ENCODE measurements at regions not wholly inside any gene's neighbourhood (a gene's known extent, or its start where the extent isn't known, plus 50 kb on each side); places are given as distances from the start of the nearest gene placed in this dataset.
"Not testable (repeated sequence)": the region's sequence is repeated elsewhere in the genome, so short reads cannot be mapped to it uniquely, and the experiment has no call there.

DNA sequence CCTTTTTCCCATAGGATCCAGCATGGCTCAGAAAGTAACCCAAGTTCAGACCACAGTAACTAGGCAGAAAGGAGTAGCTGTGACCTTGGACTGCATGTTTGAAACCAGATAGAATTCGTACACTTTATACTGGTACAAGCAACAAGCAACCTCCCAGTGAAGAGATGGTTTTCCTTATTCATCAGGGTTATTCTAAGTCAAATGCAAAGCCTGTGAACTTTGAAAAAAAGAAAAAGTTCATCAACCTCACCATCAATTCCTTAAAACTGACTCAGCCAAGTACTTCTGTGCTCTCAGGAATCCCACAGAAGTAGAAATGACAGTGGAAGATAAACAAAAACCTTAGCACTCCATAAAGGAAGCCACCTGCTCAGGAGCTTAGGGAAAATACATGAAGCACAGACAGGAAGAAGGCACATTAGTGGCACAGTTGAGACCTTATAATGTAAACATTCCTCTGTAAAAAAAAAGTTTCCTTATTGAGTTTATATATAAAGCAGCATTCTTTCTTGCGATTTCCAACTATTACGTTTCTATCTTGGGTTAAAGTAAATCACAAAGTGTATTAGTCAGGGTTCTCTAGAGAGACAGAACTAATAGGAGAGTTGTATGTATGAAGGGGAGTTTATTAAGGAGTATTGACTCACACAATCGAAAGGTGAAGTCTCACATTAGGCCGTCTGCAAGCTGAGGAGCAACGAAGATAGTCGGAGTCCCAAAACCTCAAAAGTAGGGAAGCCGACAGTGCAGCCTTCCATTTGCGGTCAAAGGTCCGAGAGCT is 398.4 kb downstream of the DAD1 start:
- DNase-seq (ENCODE audit: low read depth): no peak

DNA sequence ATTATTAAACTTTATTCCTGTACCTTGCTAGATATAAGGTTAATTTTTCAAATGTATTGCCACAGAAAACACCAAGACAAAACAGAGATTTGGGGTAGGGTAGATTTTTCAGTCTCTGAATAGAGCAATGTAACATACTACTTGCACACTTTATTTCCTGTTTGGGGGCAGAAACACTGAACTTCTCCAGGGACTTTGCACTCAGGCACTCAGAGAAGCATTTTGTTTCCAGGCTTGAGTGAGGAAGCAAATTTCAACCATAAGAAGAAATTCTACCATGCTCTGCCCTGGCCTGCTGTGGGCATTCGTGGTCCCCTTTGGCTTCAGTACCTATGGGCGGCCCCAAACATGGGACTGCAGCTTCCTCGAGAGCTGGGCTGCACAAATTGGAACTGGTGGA is 399.1 kb downstream of the DAD1 start:
- DNase-seq (ENCODE audit: low read depth): no peak

DNA sequence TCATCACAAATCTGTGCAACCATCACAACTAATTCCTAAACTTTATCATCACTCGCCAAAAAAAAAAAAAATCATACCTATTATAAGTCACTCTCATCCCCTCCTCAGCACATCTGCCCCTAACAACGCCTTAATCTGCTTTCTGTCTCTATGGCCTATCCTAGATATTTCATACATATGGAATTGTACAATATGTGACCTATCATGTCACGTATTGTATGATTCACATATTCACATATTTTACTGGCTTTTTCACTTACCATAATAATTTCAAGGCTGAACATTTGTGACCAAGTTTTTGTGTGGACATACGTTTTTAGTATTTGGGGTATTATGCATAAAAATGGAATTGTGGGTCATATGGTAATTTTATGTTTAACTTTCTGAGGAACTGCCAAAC is 400.7 kb downstream of the DAD1 start:
- no peak for DNase-seq (ENCODE audit: low read depth)

DNA sequence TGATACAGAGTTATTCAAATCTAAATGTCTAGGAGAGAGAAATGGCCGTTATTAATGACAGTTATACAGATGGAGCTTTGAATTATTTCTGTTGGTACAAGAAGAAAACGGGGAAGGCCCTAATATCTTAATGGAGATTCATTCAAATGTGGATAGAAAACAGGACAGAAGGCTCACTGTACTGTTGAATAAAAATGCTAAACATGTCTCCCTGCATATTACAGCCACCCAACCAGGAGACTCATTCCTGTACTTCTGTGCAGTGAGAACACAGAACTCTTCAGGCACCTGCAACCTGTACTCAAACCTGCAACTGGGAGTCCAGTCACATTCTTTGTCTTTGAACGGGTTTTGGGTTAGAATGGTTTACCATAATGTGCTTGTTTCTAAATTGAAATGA is 403.2 kb downstream of the DAD1 start:
- no peak for DNase-seq (ENCODE audit: low read depth)

DNA sequence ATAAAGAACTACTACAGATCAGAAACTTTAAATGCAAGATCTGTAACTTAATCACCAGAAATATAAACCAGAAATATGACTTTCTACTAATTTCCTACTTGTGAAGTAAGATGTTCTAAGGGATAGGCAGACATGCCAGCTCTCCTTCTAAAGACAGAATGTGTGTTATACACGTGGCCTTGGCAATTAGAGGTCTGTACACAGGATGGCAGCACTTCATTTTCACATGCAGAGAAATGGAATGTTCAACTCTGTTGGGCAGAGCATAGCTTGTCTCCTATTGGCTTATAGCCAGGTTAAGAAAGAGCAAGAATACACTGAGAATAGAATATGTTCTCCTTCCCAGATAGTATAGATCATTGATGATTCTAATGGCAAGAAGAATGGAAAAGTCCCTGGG is 403.8 kb downstream of the DAD1 start:
- DNase-seq (ENCODE audit: low read depth): no peak

DNA sequence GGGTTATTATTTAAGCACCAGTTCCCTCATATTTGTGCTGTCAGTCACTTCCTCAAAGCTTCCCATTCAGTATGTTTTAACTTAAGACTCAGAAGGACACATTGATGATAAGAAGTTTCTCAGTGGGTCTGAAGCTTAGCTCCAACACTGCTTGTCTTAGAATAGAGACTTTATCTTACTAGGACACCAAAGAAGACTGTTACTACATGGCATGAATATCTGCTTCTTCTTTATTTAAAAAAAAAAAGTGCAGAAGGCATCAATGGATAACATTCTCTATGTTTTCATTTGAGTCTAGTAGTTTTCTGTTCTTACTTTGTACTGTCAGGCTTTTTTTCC is 404.2 kb downstream of the DAD1 start:
- DNase-seq (ENCODE audit: low read depth): no peak

DNA sequence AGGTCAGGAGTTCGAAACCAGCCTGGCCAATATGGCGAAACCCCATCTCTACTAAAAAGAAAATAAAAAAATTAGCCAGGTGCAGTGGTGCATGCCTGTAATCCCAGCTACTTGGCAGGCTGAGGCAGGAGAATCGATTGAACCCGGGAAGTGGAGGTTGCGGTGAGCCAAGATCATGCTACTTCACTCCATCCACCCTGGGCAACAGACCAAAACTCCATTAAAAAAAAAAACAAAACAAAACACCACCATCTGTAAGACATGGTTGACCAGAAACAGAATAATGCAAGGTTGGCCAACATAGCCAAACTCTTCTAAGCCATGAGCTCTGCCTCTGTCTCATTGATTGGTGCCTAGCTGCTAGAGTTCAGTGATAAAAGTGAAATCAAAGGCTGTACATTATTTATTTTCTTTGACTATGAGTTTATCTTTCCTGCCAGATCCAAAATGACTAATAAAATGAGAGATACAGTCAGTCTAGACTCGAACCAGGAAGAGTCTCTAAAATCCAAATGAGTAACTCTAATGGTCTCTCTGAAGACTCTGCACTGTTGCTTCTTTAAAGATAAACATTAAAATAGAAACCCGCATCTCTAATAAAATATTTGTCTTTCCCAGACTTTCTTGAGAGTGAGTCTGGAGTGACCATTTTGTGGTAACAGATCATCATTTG is 404.7 kb downstream of the DAD1 start:
- no peak for DNase-seq (ENCODE audit: low read depth)

DNA sequence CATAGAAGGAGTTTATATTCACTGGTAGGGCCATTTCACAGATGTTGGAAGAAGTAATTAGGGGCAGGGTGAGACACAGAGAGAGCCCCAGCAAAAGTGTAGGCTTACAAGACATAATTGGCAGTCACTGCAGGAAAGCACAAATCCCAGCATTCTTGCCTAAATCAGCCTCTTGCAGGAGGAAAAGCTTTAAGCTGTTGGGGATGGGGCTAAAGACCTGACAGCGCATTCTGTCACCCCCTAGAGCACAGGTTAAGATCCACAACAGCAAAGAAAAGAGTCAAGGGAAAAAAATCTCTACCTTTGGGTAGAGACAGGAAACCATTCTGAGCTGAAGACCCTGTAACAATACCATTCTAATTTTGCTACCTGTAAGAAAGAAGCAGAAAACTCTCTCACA is 409.0 kb downstream of the DAD1 start:
- no peak for DNase-seq (ENCODE audit: low read depth)

DNA sequence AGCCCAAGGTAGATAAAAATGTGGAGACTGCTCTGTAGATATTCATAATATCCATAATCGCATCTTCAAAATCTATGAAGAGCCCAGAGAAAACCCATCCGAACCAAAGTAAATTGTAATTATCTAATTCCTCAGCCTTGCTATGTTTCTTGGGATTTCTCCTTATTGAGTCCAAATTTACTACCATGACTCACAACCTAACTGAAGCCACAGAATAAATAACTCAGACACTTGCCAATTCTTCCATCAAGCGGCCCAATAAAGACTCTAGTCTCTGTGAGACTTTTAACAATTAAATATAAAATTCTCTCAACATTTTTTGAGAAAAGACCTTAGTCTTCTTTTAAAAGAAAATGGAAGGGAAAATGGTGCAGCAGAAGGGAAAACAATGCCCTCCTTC is 409.8 kb downstream of the DAD1 start:
- no peak for DNase-seq (ENCODE audit: low read depth)

DNA sequence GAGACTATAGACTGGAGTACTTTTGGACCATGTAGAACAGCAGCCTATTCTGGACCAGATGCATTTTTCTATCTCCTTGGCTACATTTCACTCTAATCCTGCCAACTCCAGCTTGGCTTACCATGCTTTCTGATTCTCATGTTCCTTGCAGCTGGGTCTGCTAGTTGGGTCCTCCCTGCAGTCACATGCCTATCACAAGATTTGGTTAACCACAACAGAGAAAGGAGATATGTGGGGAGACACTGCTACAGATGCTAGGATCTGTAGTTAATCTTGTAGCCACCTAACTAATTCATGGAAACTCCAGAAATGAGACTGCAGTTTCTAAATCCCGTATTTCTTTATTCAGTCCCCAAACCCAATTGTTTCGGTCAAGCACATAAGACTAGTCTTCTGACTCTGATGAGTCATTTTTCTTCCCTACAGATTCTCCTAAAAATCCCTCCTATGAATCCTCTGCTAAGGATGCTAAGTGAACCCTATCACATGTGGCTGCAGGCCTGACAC is 410.6 kb downstream of the DAD1 start:
- no peak for DNase-seq (ENCODE audit: low read depth)

DNA sequence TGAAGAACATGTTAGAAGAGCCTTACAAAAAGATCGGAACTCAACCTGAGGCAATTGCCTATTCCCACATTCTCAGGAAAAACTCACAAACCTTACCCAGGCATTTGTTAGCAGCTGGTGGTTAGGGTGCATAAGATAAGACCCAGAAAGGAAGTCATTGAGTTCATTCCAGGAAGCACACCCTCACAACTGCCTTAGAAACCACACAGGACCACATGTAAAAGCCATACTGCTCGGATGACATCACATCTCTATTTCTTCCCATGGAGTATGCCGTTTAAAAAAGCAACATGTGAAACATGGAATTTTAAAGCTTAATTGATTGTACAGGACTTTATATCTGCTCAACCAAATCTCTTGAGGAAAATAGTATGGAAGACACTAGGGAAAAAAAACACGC is 411.2 kb downstream of the DAD1 start:
- DNase-seq (ENCODE audit: low read depth): no peak

DNA sequence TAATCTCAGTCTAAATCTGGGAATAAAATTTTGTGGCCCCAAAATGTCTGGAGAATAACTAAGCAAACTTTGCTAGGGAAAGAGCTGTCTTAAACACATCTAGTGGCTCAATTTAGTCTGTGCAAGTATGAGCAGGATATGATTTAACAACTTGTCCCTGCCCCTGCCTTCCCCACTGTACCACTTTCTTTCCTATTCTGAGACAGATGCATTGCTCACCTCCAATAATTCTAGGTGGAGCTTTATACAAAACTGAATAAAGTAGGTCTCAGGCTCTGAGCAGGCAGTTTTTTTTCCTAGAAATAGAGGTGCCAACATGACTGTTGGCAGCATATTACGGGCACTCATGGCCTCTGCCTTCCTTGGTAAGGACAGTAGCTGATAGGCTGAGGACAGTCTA is 412.1 kb downstream of the DAD1 start:
- DNase-seq (ENCODE audit: low read depth): no peak

DNA sequence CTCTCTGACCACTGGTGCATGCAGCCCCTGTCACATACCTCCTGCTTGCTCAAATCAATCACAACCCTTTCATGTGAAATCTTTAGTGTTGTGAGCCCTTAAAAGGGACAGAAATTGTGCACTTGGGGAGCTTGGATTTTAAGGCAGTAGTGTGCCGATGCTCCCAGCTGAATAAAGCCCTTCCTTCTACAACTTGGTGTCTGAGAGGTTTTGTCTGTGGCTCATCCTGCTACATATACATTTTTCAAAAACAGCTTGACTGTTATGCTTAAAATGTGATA is 413.8 kb downstream of the DAD1 start:
- not testable (repeated sequence) for DNase-seq (ENCODE audit: low read depth)

DNA sequence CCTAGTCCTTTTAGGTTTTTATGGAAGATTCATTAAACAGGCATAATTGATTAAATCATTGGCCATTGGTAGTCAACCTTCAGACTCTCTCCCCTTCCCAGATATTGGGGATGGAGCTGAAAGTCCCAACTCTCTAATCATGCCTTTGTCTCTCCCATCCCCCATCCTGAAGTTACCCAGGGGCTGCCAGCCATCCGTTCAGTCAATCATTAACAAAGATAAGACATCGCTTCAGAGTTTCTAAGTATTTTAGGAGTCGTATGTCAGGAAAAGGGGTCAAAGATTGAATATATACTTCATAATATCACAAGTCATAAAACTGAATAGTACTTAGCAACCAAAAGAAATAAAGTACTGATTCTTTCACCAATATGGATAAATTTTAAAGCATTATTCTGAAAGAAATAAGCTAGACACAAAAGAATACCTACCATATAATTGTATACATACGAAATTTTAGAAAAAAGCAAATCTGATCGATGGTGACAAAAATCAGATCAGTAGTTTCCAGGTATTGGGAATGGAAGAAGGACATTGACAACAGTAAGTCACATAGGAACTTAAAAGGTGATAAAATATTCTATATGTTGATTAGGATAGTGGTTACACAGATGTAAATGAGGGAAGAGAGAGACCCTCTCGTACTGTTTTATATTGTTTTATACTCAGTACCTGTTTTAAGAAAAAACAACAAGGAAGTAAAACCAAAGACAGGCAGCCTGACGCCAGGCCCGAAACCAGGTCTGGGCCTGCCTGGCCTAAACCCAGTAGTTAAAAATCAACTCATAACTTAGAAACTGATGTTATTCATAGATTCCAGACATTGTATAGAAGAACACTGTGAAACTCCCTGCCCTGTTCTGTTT is 414.4 kb downstream of the DAD1 start:
- no peak for DNase-seq (ENCODE audit: low read depth)

DNA sequence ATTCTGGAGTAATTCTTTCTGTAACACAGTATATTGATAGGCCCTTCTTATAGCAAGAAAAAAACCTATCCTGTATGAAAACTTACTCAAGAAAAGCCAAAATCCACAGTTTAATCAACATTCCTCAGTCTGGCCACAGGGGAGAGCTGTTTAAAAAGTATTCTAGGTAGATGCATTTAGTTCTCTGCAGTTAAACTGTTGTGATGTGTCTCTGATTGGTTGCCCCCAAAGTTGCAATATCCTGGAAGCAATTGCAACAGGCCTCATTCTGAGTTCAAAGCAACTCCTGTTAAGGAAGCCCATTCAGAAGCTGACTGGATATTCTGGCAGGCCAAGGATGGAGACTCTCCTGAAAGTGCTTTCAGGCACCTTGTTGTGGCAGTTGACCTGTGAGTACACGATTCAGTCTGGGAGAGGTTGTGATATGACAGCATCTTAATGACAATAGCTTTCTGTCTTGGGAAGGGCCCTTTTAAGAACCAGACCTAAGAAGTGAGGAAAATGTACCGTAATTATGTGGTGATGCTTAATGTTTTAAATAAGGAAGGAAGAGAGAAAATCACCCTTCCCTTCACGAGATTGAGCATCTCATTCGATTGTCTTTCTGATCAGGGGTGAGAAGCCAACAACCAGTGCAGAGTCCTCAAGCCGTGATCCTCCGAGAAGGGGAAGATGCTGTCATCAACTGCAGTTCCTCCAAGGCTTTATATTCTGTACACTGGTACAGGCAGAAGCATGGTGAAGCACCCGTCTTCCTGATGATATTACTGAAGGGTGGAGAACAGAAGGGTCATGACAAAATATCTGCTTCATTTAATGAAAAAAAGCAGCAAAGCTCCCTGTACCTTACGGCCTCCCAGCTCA is 420.7 kb downstream of the DAD1 start:
- DNase-seq (ENCODE audit: low read depth): no peak

DNA sequence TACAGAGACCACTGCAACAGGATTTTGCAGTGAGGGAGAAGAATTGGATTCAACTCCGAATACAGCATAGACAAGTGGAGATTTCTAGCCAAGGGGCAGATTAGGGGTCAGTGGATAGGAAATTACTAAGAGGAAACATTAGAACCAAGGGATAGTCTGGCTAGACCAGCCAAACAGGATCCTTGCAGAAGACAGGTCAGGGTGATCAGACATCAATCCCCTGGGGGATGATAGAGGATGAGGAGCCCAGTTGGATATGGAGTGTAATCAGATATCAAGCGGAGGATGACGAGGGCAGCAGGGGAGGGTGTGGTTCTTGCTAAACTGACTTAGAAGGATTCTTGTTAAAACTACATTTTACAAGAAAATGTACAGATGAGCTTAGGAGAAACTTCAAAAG is 424.4 kb downstream of the DAD1 start:
- no peak for DNase-seq (ENCODE audit: low read depth)

DNA sequence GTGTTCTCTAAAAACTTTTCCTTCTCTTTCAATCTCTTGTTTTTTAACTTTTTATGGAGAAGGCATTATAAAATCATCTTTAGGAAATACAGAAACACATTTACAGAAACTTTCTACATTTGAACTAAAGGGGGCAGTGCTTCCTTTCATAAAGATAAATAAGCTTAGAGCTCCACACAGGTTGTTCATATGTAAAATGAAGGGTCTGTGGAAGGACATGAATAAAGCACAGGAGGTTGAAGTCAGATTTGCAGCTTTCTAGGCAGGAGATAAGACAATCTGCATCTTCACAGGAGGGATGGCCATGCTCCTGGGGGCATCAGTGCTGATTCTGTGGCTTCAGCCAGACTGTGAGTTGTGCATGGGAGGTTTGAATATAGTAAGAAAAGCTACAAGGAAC is 426.0 kb downstream of the DAD1 start:
- no peak for DNase-seq (ENCODE audit: low read depth)

DNA sequence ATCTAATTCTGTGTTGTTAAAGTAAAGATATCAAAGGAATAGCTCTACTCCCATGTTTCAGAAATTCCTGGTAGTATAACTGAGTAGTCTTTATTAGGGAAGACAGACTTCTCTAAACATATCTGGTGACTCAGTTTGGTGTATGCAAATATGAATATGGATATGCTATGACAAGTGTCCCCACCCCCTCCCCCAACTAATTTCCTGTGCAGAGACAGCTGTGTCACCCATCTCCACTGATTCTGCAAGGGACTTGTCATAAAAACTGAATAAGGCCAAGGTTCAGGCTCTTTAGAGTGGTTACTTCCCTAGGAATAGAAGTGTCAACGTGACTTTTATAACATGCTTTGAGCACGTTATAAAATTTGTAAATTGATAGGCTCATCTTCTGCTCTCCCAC is 429.1 kb downstream of the DAD1 start:
- DNase-seq (ENCODE audit: low read depth): no peak

DNA sequence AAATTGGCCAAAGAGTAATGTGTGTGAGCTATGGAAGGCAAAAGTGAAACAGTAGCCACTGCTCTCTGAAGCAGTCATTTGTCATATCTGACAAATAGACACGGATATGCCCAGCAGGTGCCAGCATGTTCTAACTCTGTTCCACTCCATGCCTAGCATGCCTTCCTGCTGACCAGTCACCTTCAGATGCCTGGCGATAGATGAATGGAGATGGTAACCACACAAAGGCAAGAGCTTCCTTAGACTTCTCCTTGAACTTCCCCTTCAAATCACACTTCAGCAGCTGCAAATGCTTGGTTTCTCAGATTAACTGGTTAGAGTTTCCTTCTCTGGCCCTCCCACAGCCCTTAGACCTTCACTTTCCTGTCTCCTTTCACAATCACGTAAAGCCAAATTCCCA is 429.9 kb downstream of the DAD1 start:
- DNase-seq (ENCODE audit: low read depth): no peak

DNA sequence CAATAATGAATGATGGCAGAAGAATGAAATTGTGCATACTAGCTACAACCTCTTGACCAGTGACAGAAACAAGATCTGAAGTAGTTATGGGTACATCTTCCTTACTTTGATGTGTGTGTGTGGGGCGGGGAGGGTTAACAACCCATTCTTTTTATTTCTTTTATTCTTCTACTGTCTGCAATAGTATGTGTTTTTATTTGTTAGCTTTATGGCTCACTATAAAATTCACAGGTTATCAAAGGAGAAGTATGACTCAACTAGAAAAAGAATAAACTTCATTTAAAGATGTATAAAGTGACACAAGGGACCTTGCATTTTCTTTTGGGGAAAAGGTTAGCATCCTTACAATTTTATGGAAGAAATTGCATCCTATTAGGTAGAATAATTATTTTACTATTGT is 430.5 kb downstream of the DAD1 start:
- no peak for DNase-seq (ENCODE audit: low read depth)

DNA sequence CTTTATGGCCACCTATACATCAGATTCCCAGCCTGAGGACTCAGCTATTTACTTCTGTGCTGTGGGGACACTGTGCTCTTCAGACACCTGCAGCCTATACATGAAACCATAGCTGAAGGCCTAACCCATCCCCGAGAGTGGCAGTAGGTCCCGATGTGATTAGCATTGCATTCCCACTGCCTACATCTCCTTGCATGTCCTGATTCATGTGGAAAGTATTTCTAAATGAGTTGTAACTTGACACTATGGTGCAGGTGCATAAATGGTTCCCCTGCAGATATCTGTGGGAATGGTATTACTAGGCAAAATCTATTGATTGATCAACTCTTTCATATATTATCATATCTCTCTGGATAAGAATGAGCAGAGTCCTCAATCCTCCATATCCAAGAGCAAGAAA is 433.5 kb downstream of the DAD1 start:
- DNase-seq (ENCODE audit: low read depth): no peak

DNA sequence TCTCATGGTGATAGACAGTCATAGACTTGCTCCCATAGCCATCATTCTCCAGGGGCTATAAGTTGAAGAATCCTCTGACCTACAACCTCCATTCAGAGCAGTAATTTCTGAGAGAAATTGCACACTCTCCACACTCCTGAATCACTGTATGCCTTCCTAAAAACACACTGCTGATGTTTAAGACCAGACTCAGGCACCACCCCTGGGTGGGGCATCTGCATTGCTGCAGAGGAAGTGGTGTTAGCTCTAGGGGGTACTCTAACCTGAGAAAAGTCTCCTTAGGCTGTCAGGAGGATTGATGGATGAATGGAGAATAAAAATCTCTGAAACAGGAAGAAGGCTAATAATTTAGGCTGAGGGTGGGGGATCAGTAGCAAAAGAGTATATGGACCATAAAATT is 436.1 kb downstream of the DAD1 start:
- no peak for DNase-seq (ENCODE audit: low read depth)

Measured in stimulated activated CD8-positive, alpha-beta memory T cell treated with anti-CD3 and anti-CD28 coated beads, Interleukin-12 subunit alpha, Interleukin-12 subunit beta, amount 100 ng/mL, for 4 hours (primary cell).